ENCODE measurements at regions not wholly inside any gene's neighbourhood (a gene's known extent, or its start where the extent isn't known, plus 50 kb on each side); places are given as distances from the start of the nearest gene placed in this dataset.

DNA sequence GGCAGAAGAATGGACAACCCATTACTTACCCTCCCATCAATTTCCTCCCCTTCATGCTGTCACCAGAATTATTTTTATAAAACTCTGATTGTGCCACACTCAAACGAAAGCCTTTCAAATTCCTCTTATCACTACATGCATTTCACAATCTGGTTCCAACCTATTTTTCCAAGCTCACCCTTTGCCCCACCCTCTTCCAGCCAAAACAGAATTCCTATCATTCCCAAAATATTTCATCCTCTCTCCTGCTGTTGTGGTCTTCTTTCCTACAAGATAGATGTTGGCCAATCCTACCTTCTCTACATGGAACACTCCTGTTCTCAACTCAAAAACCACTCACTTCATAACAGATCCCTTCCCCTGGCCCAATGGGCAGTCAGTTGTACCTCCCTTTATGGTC, 111.5 kb downstream of the ELAPOR2 start:
- DNase-seq, result no peak

DNA sequence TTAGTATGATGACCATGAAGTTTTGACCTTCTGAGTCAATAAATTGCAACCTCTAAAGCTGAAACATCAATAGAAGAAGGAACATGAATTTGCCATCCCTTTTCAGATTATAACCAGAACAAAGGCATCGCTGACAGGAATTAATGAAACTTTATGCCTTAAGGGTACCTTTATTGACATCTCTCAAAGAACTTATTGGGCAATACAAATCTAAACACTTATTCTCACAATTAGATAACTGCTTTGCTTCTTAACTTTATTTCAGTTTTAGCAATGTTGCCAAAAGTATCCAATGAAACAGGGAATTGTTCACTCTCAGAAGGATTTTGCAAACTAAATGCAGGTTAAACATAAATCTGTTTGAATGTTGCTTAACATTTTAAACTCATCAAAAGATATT, 116.0 kb downstream of the ELAPOR2 start:
- DNase-seq, result no peak

DNA sequence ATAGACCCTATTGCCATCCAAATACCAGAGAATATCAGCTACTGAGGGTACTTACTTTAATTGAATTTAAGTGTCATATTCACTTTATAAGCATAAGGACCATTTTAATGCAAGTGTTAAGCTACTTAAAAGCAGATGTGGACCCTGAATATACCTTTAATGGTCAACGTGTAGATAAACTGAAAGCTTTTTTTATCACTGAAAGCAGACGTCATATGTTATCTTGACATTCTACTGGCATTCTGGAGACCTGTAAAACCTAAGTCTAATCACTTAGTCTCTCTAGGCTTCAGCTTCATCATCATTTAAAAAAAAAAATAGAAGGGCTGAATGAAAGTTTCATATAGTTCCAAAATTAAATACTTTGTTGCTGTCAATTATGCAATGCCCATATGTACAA, 116.5 kb downstream of the ELAPOR2 start:
- DNase-seq, result no peak

DNA sequence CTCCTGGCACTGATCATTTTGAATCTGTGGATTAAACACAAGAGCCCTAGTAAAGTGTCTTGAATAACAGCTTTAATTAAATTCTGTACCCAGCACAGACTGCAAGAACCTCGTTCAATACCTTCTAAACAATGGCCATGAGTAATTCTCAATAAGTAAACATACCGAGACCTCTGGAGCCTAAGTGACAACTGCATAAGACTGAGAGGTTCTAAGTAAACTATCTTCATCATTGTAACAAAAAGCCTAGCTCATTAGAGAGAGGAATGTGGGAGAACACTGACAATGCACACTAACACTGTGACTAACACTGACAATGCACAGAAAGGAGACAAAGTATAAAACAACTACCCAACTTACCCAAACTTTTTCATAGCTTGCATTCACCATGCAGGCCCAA, 117.4 kb downstream of the ELAPOR2 start:
- no peak for DNase-seq

DNA sequence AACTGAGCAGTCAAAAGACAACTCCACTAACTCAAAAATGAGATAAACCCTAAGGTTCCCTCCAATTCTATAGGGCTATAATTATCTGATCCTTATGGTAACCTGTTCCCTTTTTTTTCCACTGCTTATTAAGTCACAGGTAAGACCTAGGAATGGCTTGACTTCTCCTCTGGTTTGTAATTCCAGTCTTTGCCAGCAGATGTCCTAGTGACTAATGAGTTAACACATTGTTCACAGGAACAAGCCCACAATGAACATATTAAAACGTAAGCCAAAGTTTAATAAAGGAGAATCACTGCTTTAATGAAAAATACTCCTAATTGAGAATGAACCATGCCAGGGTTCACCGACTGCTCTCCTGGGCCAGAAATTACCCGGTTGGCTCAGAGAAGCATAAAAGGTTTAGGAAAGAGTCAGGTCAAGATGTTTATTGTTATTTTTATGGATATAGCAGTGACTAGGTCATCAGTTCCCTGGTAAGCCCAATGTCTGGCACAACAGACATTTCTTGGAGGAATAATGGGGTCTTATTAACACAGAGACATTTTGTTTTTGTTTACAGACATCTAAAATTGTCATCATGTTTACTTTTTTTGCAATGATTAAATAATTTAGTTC, 120.1 kb downstream of the ELAPOR2 start:
- DNase-seq, result peak; percentile 67

DNA sequence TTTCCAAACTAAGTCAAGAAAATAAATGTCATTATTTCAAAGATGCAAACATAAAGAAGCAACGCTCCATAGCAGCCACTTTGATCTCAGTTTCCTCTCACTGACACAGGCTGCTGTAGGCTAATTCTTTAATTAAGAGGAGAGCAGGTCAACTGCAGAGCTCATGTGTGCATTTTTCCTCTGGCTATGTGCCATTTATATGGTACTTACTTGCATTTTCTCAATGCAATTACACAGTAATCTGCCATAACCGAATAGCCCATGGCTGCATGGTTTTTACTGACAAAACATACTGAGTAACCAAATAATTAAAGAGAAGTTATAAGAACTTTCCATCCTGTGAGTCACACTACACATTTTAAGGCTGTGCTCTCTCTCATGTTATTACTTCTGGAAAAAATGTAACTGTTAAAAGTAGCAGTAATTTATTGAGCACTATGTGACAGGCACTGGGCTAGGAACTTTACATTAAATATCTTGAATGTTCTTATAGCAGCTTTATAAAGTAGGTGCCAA, 122.0 kb downstream of the ELAPOR2 start:
- no peak for DNase-seq

DNA sequence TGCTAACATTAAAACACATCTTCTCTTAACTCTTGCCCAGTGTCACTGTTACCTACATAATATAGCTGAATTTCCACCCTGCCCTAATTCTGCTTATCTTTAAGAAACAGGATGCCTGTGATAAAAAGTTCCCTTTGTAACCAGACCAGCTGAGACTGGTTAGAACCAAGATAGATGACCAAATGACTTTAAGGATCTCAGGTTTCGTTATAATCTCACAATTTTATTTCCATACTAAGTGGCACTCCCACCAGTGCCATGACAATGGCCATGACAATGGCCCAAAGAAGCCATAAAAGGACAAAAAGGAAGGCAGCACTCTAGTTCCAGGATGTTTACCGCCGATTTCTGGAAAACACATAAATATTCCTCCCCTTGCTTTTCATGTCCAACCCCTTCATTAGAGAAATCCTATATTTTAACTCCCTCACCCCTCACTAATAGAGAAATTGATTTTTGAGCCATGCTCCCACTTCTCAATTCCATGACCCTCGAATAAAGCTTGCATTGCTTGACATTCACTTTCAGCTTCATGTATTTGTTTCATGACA, 126.1 kb downstream of the ELAPOR2 start:
- no peak for DNase-seq

DNA sequence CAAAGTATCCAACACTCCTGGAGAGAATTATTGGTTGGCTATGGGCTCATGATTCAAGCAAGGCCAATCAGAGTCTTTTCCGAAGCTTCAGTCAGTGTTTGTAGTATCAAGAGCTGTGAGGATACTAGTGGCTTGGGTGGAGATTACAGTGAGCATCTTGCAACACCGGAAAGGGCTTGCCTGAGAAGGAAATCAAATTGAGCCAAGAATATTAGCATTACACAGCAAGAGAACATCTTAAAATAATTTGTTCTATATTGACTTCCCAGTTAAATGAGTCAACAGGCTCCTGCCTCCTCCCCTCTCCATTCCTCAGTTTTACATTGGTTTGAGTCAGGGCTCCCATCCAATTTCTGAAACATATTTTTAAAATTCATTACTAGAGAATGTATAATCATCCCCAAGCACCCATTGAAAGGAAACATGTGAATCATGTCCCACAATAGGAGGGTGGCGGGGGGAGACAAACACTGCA, 127.4 kb downstream of the ELAPOR2 start:
- DNase-seq, result no peak

DNA sequence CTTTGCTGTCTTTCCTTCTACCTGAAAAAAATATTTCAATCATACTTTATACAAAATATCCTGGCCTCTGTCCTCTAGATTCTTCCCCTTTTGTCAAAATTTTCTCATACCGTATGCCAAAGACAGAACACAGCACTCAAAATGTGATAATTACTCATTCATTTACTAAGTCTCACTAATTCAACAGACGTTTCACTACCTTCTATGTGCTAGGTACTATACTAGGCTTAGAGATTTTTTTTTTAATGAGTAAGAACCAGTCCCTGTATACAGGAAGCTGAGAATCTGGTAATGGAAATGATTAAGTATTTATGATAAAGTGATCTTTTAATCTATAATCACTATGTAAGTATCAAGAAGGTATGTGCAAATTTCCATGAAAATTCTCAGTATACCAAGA, 128.0 kb downstream of the ELAPOR2 start:
- no peak for DNase-seq

DNA sequence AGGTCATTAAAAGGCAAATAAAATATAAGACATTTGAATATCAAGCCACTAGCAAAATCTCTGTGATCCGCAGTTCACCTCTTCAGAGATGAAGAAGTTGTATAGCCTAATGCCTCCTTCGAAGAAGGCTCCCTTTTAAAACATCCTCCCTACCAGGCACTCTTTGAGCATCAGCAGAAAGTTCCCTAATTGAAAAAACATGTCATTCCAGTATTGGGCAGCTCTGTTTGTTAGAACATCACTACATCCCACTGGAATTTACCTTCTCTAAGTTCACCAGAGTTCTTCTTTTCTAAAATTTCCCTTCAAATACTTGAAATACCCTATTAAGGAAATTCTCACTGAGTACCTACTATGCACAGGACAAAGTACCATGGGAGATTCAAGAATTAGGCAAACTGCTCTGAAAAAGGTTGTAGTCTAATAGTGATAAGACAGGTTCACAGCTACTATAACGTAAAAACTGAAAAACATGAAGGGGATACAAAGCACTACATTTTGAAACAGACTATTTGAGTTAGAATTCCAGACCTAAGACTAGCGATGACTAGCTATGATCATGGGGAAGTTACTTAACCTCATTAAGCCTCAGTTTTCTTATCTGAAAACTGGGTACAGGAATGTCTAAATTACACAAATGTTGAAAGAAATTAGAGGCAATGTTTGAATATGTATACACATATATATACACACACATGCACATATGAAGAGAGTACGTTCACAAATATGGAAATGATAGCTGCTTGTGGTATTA, 128.7 kb downstream of the ELAPOR2 start:
- DNase-seq, result no peak

DNA sequence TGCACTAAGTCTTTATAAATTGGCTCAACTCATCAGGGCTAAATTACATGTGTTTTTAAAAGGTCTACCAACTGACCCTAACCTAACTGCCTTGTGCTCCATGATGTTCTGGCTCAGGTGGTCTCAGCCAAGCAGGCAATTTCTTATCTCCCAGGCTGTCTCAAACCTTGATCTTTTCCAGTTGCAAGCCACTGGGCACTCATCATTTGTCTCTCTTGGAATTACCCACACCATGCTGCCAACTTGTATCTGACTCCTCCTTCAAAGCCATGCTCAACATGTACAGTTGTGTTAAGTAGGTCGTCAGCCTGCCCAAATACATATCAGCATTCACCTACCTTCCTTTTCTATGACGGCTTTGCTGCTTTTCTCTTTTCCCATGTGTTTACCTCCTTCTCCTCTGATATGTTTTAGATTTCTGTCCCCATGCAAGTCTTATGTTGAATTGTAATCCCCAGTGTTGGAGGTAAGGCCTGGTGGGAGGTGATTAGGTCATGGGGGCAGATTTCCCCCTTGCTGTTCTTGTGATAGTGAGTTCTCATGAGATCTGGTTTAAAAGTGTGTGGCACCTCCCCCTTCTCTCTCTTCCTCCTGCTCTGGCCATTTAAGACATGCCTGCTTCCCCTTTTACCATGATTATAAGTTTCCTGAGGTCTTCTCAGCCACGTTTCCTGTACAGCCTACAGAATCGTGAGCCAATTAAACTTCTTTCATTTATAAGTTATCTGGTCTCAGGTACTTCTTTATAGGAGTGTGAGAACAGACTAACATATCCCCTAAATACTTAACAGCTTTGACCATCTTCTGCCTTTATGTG, 130.0 kb downstream of the ELAPOR2 start:
- no peak for DNase-seq

DNA sequence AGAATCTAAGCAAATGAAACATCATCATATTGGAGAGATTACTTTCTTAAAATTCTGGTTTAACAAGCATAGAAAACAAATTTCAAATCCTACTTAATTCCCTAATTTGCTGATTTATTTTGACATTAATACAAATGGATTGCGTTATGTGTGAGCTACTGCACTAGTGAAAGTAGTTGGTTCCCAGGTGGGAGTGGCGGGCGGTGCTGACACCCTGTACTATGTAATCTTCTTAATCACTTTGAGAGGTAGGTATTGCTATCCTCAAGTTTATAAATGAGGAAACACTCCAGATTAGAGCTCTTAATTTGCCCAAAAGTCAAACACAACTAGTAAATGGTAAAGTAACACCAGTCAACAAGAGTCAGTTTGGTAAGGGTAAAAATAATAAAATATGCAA, 131.1 kb downstream of the ELAPOR2 start:
- no peak for DNase-seq

DNA sequence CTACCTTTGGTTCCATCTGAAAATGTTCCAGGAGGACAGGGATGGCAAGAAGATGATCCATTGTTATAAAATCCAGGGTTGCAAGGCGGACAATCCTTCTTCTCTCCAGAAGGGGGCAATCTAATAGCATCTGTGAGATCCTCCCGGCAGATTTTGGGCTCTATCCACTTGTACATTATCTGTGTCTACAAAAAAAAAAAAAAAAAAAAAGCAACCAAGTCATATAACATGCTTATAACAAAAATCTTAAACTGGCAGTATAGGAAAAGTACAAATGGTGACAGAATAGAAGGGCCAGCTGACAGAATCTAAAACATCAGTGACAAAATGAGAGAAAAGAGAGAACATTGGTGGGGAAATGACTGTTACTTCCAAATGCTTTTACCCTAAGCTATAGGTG, 132.7 kb downstream of the ELAPOR2 start:
- DNase-seq, result peak; percentile 24

DNA sequence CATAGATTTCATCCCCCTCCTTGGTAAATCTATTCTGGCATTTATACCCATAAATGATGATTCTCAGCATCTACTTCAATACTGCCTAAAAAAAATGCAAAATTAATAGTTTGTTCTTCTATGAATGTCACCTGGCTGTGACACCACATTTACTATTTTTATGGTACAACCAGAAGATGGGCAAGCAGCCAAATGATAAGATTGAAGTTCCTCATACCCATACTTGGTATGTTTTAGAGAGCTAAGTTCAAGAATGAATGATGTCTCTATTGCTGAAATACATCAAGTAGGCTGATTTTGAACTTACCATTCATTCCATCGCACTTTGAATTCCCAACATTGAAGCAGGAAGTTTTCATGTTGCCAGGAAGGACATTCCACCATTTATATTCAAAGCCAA, 134.2 kb downstream of the ELAPOR2 start:
- no peak for DNase-seq

DNA sequence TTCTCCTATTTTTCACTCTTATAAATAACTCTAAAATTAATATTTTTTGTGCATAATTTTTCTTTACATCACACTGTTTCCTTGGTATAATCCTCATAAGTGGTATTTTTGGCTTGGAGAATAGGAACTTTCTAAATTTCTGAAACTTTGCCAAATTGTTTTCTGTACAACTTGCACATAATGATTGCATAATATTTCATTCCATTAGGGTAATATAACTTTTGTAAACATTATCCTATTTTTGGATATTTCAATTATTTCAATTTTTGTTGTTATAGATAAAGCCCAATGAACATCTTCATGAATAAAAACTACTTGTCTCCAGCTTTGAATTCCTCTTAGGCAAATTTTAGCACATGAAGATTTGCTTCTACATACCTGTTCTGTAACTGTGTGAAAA, 135.9 kb downstream of the ELAPOR2 start:
- DNase-seq, result no peak

DNA sequence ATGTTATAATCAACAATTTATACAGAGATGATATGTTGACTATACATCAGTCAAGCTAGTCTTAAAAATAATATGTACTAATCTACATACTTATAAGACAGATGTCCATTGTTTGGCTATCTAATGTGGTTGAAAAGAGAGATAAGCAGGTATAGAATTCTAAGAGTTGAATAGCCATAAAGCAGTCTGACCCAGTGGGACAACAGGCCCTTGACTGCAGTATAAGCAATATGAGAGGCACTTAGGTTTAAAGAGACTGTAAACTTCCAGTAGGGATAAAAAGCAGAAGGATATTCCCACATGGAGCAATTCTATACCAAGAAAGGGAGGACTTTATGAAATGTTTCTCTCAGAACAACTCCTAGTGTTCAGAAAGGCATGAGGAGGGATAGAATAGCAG, 139.3 kb downstream of the ELAPOR2 start:
- DNase-seq, result no peak

DNA sequence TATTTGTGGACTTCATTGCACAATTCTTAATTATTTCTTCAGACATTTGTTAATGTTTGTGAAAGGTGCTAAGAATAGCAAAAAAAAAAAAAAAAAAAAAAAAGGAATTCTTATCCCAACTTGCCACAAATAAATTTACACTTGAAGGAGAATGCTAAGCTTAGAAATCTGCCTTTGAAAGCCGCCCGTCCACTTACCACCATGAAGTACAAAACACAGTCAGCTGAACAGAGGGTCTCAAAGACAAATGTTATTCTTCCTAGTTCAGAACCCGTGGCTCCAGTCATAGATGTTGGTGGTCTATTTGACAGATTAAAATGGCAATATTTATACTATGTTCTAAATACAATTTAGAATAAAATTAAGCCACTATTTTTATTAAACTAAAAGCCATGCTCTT, 141.2 kb downstream of the ELAPOR2 start:
- no peak for DNase-seq

DNA sequence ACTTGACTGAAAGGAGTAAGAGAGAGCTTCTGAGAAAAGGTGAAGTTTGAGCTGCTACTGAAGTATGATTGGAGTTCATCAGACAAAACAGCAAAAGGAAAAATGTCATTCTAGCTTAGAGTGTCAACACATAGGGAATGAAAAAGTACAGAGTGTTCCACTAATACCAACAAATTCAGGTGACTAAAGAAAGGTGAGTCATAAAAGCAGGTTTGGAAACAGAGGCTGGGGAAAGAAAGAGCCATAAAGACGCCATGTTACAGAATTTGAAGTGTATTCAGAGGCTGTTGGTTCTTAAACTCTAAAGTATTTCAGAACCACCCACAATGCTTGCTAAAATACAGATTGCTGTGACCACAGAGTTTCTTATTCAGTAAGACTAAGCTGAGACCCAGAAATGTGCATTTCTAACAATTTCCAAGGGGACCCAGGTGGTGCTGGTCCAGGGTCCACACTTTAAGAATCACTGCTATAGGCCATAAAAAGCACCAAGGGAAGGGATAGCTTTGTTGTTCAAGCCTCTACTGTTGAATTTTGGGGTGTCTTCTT, 143.1 kb downstream of the ELAPOR2 start:
- no peak for DNase-seq

DNA sequence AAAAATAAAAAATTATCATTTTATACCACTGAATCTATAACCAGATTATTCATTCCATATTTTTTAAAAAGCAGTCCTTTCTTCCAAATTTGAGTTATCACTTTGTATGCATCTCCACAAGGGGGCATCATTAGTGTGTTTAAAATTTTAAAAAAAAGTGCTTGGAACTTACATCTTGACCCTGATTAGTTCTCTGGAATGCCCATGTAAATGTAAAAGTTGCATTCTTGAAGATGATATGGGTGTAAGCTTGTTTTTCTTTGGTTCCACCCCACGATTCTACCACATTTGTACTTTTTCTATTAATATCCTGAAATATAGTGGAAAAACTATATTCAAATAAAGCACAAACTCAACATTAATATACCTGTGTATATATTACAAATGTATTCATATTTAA, 144.9 kb downstream of the ELAPOR2 start:
- DNase-seq, result no peak

Data from left kidney (tissue), 1 donor.